WTC11 (cell line): ENCODE measurements at regions not wholly inside any gene's neighbourhood (a gene's known extent, or its start where the extent isn't known, plus 50 kb on each side); places are given as distances from the start of the nearest gene placed in this dataset.

Experiments used
- ATF1 ChIP-seq: sonication (generic); formaldehyde crosslinking; IDR thresholded peaks from 2 replicates; pipeline ENCODE4 v1.8.1; 2023; ENCODE audit warnings: mild to moderate bottlenecking, moderate library complexity, missing genetic modification reagents
- ATF3 ChIP-seq: sonication (generic); formaldehyde crosslinking; conservative IDR thresholded peaks from 2 replicates; pipeline ENCODE4 v1.8.1; 2022; ENCODE audit warnings: mild to moderate bottlenecking, missing genetic modification reagents
- CREM ChIP-seq: sonication (generic); formaldehyde crosslinking; IDR thresholded peaks from 2 replicates; pipeline ENCODE4 v1.8.1; 2022; ENCODE audit warnings: mild to moderate bottlenecking, missing genetic modification reagents, moderate library complexity
- FOXP1 ChIP-seq: sonication (generic); formaldehyde crosslinking; IDR thresholded peaks from 2 replicates; pipeline ENCODE4 v1.8.0; 2022; ENCODE audit warnings: missing genetic modification reagents, mild to moderate bottlenecking, moderate library complexity, borderline replicate concordance
- IRF1 ChIP-seq: sonication (generic); formaldehyde crosslinking; IDR thresholded peaks from 2 replicates; pipeline ENCODE4 v1.8.0; 2023; ENCODE audit warnings: missing genetic modification reagents
- KAT7 ChIP-seq: sonication (generic); formaldehyde crosslinking; IDR thresholded peaks from 2 replicates; pipeline ENCODE4 v1.8.1; 2023; ENCODE audit warnings: missing genetic modification reagents, mild to moderate bottlenecking, borderline replicate concordance
- NFATC4 ChIP-seq: fragments of 250-450 bp; sonication (Bioruptor Pico); IDR thresholded peaks from 2 replicates; pipeline ENCODE4 v1.9.0; 2021; ENCODE audit warnings: mild to moderate bottlenecking
- NR3C1 ChIP-seq: sonication (generic); formaldehyde crosslinking; conservative IDR thresholded peaks from 2 replicates; pipeline ENCODE4 v1.8.1; 2023; ENCODE audit warnings: low read depth, mild to moderate bottlenecking, missing genetic modification reagents
- TEAD1 ChIP-seq: sonication (generic); formaldehyde crosslinking; IDR thresholded peaks from 2 replicates; pipeline ENCODE4 v1.8.0; 2022; ENCODE audit warnings: mild to moderate bottlenecking, missing genetic modification reagents
- USF2 ChIP-seq: sonication (generic); formaldehyde crosslinking; IDR thresholded peaks from 2 replicates; pipeline ENCODE4 v1.8.1; 2023; ENCODE audit warnings: mild to moderate bottlenecking, missing genetic modification reagents, moderate library complexity
- ZNF138 ChIP-seq: sonication (generic); formaldehyde crosslinking; conservative IDR thresholded peaks from 2 replicates; pipeline ENCODE4 v1.8.1; 2022; ENCODE audit warnings: mild to moderate bottlenecking, moderate library complexity, missing genetic modification reagents
- ZNF416 ChIP-seq: fragments of 250-450 bp; sonication (Bioruptor Pico); IDR thresholded peaks from 2 replicates; pipeline ENCODE4 v1.9.0; 2021; ENCODE audit warnings: mild to moderate bottlenecking, inconsistent platforms
- TF ChIP-seq, protein P1 (sequence below): fragments of 200-600 bp; IDR thresholded peaks from 2 replicates; pipeline ENCODE4 v1.8.0; 2022; ENCODE audit warnings: antibody characterized with exemption
- TF ChIP-seq, protein P2 (sequence below): sonication (generic); formaldehyde crosslinking; IDR thresholded peaks from 2 replicates; pipeline ENCODE4 v1.8.1; 2022; ENCODE audit warnings: missing genetic modification reagents, borderline replicate concordance

DNA sequence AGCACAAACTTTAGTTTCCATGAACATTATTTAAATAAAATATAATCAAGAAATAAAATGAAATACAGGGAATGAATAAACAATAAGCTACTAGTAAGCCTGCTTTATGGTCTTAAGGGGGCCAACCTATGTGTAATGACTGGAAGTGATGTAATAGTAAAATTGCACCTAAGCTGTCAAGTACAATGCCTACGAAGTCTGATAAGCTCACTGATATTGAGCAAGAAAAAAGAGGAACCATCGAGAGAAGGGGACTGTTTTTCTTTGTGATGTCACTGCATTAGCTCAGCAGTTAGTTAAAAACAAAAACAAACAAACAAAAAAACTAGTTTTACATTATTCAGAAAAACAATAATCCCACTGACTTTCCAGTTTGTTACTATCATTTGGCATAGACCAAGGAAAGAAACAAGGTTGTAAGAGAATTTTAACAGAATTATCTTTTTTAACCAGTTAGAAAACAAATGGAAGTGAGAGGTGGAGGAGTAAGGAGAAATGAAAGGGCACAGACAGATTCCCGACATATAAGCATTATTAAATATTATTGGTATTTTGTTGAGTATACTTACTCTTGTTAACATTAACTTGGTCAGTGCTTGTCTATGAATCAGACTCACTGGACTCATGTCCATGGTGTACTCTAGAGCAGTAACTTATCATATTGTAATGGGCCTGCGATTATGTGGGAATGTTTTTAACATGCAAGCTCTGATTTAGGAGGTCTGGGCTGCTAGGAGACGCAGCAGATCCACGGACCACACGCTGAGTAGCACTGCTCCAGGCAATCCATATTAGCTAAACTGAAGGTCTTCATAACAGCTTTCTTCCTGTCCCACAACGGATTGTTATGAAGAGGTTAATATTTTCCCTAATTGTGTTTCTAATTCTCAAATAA lies 99.6 kb upstream of the HMGCLL1 start:
- TF ChIP-seq, protein P1, sequence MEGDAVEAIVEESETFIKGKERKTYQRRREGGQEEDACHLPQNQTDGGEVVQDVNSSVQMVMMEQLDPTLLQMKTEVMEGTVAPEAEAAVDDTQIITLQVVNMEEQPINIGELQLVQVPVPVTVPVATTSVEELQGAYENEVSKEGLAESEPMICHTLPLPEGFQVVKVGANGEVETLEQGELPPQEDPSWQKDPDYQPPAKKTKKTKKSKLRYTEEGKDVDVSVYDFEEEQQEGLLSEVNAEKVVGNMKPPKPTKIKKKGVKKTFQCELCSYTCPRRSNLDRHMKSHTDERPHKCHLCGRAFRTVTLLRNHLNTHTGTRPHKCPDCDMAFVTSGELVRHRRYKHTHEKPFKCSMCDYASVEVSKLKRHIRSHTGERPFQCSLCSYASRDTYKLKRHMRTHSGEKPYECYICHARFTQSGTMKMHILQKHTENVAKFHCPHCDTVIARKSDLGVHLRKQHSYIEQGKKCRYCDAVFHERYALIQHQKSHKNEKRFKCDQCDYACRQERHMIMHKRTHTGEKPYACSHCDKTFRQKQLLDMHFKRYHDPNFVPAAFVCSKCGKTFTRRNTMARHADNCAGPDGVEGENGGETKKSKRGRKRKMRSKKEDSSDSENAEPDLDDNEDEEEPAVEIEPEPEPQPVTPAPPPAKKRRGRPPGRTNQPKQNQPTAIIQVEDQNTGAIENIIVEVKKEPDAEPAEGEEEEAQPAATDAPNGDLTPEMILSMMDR: no peak
- TF ChIP-seq FOXP1 (CRISPR knock-in tag) (no peak), USF2 (CRISPR knock-in tag) (no peak), CREM (CRISPR knock-in tag) (no peak), NFATC4 (CRISPR knock-in tag) (no peak), ATF3 (CRISPR knock-in tag) (no peak), KAT7 (CRISPR knock-in tag) (no peak), TEAD1 (CRISPR knock-in tag) (no peak), IRF1 (CRISPR knock-in tag) (no peak), ZNF416 (CRISPR knock-in tag) (no peak), NR3C1 (CRISPR knock-in tag) (no peak), ZNF138 (CRISPR knock-in tag) (no peak), ATF1 (CRISPR knock-in tag) (no peak)
- TF ChIP-seq, protein P2, sequence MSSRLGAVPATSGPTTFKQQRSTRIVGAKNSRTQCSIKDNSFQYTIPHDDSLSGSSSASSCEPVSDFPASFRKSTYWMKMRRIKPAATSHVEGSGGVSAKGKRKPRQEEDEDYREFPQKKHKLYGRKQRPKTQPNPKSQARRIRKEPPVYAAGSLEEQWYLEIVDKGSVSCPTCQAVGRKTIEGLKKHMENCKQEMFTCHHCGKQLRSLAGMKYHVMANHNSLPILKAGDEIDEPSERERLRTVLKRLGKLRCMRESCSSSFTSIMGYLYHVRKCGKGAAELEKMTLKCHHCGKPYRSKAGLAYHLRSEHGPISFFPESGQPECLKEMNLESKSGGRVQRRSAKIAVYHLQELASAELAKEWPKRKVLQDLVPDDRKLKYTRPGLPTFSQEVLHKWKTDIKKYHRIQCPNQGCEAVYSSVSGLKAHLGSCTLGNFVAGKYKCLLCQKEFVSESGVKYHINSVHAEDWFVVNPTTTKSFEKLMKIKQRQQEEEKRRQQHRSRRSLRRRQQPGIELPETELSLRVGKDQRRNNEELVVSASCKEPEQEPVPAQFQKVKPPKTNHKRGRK: no peak
